ENCODE measurements at regions not wholly inside any gene's neighbourhood (a gene's known extent, or its start where the extent isn't known, plus 50 kb on each side); places are given as distances from the start of the nearest gene placed in this dataset.

- Histone ChIP-seq H2AFZ (ENCODE audit: low read depth, low read length) (no peak overlapping the region), H3K79me2 (ENCODE audit: control insufficient read depth, insufficient read depth, low read length) (no peaks in the 10 kb centered on the region), H3K4me3 (replicated peaks in 1 of 3; ENCODE audit: insufficient read depth in 1 of 3, low read depth in 1 of 3, low read length in 3 of 3) (no peak overlapping the region), H3K27me3 (ENCODE audit: control insufficient read depth in 2 of 2, insufficient read depth in 2 of 2, low read length in 2 of 2) (no peaks in the 10 kb centered on the region), H4K20me1 (replicated peaks; ENCODE audit: control insufficient read depth, extremely low read depth, insufficient read depth, low read length) (no peaks in the 10 kb centered on the region), H3K36me3 (ENCODE audit: control insufficient read depth in 2 of 2, extremely low read depth in 1 of 2, insufficient read depth in 2 of 2, low read length in 2 of 2) (no peaks in the 10 kb centered on the region), H3K9ac (replicated peaks; ENCODE audit: extremely low read depth, insufficient read depth, low read length) (no peak overlapping the region), H3K27ac (ENCODE audit: insufficient read depth, low read depth, low read length) (no peak overlapping the region), H3K4me1 (ENCODE audit: control insufficient read depth, extremely low read depth, insufficient read depth, low read length) (no peaks in the 10 kb centered on the region), H3K4me2 (ENCODE audit: insufficient read depth, low read length) (no peak overlapping the region), H3K9me1 (replicated peaks; ENCODE audit: control insufficient read depth, extremely low read depth, insufficient read depth, low read length) (no peaks in the 10 kb centered on the region), H3K9me3 (replicated peaks; ENCODE audit: control insufficient read depth, insufficient read depth, low read length) (peaks cover 7% of the 10 kb centered on the region)
- no peak for DNase-seq (ENCODE audit: low read depth, low spot score)
- FAIRE-seq: no peak
- BruUV-seq (replicated peaks): no TSS peak
- intact Hi-C loops (cut with micrococcal nuclease) (no loop called here), dilution Hi-C loops (cut with MboI; ENCODE audit: extremely low pct_ligation_motif_present, low sequenced_read_pairs) (no loop called here)
- CTCF ChIA-PET: no interaction called here
- POLR2A ChIA-PET: no interaction called here
- no peak for TF ChIP-seq EZH2 (IDR thresholded peaks at IDR 0.05; ENCODE audit: borderline replicate concordance, low read depth, low read length, severe bottlenecking)
- TF ChIP-seq JUN (IDR thresholded peaks at IDR 0.05; ENCODE audit: borderline replicate concordance, insufficient read depth, insufficient read length, low read depth): no peak
- no peak for TF ChIP-seq GATA2 (IDR thresholded peaks at IDR 0.05; ENCODE audit: insufficient read depth, insufficient read length, low read depth, low read length)
- TF ChIP-seq POLR2AphosphoS5 (IDR thresholded peaks at IDR 0.05; ENCODE audit: insufficient read depth, low read depth, low read length): no peak
- TF ChIP-seq POLR2A (IDR thresholded peaks at IDR 0.05; ENCODE audit: low read depth, low read length): no peak
- TF ChIP-seq MAX (IDR thresholded peaks at IDR 0.05; ENCODE audit: insufficient read depth, insufficient read length): no peak
- no peak for TF ChIP-seq FOS (IDR thresholded peaks at IDR 0.05; ENCODE audit: borderline replicate concordance, insufficient read depth, low read length)
- no peak for TF ChIP-seq CTCF (IDR thresholded peaks at IDR 0.05; ENCODE audit: extremely low read depth in 1 of 2, insufficient read depth in 1 of 2, low read depth in 1 of 2, low read length in 2 of 2)
- no peak for TF ChIP-seq MYC (IDR thresholded peaks at IDR 0.05; ENCODE audit: low read depth, low read length)
Measured at GRCh38 chr16:6281994-6282393, 1050.7 kb upstream of the RBFOX1 start.
